HG02884 (cell line): ENCODE measurements at regions not wholly inside any gene's neighbourhood (a gene's known extent, or its start where the extent isn't known, plus 50 kb on each side); places are given as distances from the start of the nearest gene placed in this dataset.

Experiments
- ATAC-seq: cut with Tn5 transposase; IDR thresholded peaks from one replicate; pipeline ENCODE4 v1.9.1; 2021; ENCODE audit warnings: mild to moderate bottlenecking, moderate library complexity; ENCODE audit not compliant: unreplicated experiment

GRCh38 chr4:96519291-96519690, 679.4 kb downstream of the PDHA2 start:
- ATAC-seq, result no peak

- ATAC-seq, result no peak
These were observed 681.2 kb downstream of the PDHA2 start for GRCh38 chr4:96521046-96521536.

GRCh38 chr4:96523611-96524010, 683.7 kb downstream of the PDHA2 start:
- no peak for ATAC-seq

- no peak for ATAC-seq
These were observed 684.5 kb downstream of the PDHA2 start for GRCh38 chr4:96524311-96524875.

- no peak for ATAC-seq
These were observed 686.0 kb downstream of the PDHA2 start for GRCh38 chr4:96525898-96526297.

- no peak for ATAC-seq
These were observed 686.7 kb downstream of the PDHA2 start for GRCh38 chr4:96526625-96527024.

GRCh38 chr4:96531836-96532235, 691.9 kb downstream of the PDHA2 start:
- no peak for ATAC-seq

GRCh38 chr4:96543346-96543745, 703.5 kb downstream of the PDHA2 start:
- no peak for ATAC-seq

GRCh38 chr4:96558466-96558865, 718.6 kb downstream of the PDHA2 start:
- ATAC-seq, result no peak

GRCh38 chr4:96566755-96567154, 726.9 kb downstream of the PDHA2 start:
- no peak for ATAC-seq

GRCh38 chr4:96585304-96585703, 745.4 kb downstream of the PDHA2 start:
- ATAC-seq, result no peak

GRCh38 chr4:96593422-96593821, 753.5 kb downstream of the PDHA2 start:
- ATAC-seq, result no peak

GRCh38 chr4:96598465-96598864, 758.6 kb downstream of the PDHA2 start:
- no peak for ATAC-seq

GRCh38 chr4:96599752-96600151, 759.9 kb downstream of the PDHA2 start:
- ATAC-seq, result no peak

- no peak for ATAC-seq
These were observed 762.8 kb downstream of the PDHA2 start for GRCh38 chr4:96602661-96603060.

- no peak for ATAC-seq
These were observed 763.7 kb downstream of the PDHA2 start for GRCh38 chr4:96603641-96604040.

GRCh38 chr4:96606451-96606850, 766.6 kb downstream of the PDHA2 start:
- no peak for ATAC-seq

- no peak for ATAC-seq
These were observed 786.1 kb downstream of the PDHA2 start for GRCh38 chr4:96626023-96626422.

GRCh38 chr4:96630839-96631238, 790.9 kb downstream of the PDHA2 start:
- ATAC-seq, result no peak

GRCh38 chr4:96637971-96638412, 798.1 kb downstream of the PDHA2 start:
- no peak for ATAC-seq

- no peak for ATAC-seq
These were observed 800.0 kb downstream of the PDHA2 start for GRCh38 chr4:96639932-96640331.

GRCh38 chr4:96642490-96642889, 802.6 kb downstream of the PDHA2 start:
- no peak for ATAC-seq

- ATAC-seq, result no peak
These were observed 806.3 kb downstream of the PDHA2 start for GRCh38 chr4:96646146-96646545.
